ENCODE measurements at regions not wholly inside any gene's neighbourhood (a gene's known extent, or its start where the extent isn't known, plus 50 kb on each side); places are given as distances from the start of the nearest gene placed in this dataset.

- H3K27me3 Mint-ChIP-seq = no peaks in the 10 kb centered on the region
- no peaks in the 10 kb centered on the region for H3K4me1 Mint-ChIP-seq
- H3K4me3 Mint-ChIP-seq = no peak overlapping the region
- no peak for DNase-seq (ENCODE audit: low spot score in 2 of 2)
- no peak for ATAC-seq (replicated peaks; ENCODE audit: extremely low read depth, poor library complexity, severe bottlenecking)
- H3K27ac Mint-ChIP-seq (ENCODE audit: low read depth) = no peak overlapping the region
- peaks cover 6% of the 10 kb centered on the region for H3K9me3 Mint-ChIP-seq
- H3K36me3 Mint-ChIP-seq (ENCODE audit: insufficient read depth) = no peaks in the 10 kb centered on the region
Observed at GRCh38 chrX:64642482-64642881, 247.2 kb upstream of the MTMR8 start.

Data from central memory CD8-positive, alpha-beta T cell (primary cell).